GM23338 (cell line): ENCODE measurements at regions not wholly inside any gene's neighbourhood (a gene's known extent, or its start where the extent isn't known, plus 50 kb on each side); places are given as distances from the start of the nearest gene placed in this dataset.

Experiments used
- ATAC-seq: fragments of 200-7000 bp; cut with Tn5 transposase; 3 replicates; pipeline ENCODE4 v1.9.1; 2020
- DNase-seq: peaks from one replicate; pipeline ENCODE4 v3.0.0-alpha.2; 2015; ENCODE audit warnings: low spot score
- H2AFZ ChIP-seq: fragments of 200-600 bp; sonication (generic); 2 replicates; pipeline ENCODE4 v1.8.0; 2016; ENCODE audit warnings: antibody characterized with exemption, mild to moderate bottlenecking, moderate library complexity
- H3F3A ChIP-seq: fragments of 200-600 bp; sonication (generic); replicated peaks from 2 replicates; pipeline ENCODE4 v1.8.0; 2017; ENCODE audit warnings: antibody characterized with exemption, mixed run types, low read depth
- H3K27ac ChIP-seq: fragments of 200-600 bp; sonication (generic); 2 replicates; pipeline ENCODE4 v1.6.1; 2016; ENCODE audit warnings: low read depth
- H3K27me3 ChIP-seq: fragments of 200-600 bp; sonication (generic); 2 replicates; pipeline ENCODE4 v1.8.0; 2016; ENCODE audit warnings: mild to moderate bottlenecking, mixed run types, moderate library complexity; ENCODE audit not compliant: insufficient read depth
- H3K36me3 ChIP-seq: fragments of 200-600 bp; sonication (generic); 2 replicates; pipeline ENCODE4 v1.8.0; 2016; ENCODE audit warnings: mild to moderate bottlenecking; ENCODE audit not compliant: insufficient read depth
- H3K4me1 ChIP-seq: fragments of 200-600 bp; sonication (generic); 2 replicates; pipeline ENCODE4 v1.8.0; 2016; ENCODE audit warnings: mild to moderate bottlenecking, moderate library complexity; ENCODE audit not compliant: insufficient read depth
- H3K4me2 ChIP-seq: fragments of 200-600 bp; sonication (generic); 2 replicates; pipeline ENCODE4 v1.7.1; 2017; ENCODE audit warnings: mixed run types
- H3K4me3 ChIP-seq: fragments of 200-600 bp; sonication (generic); 2 replicates; pipeline ENCODE4 v1.6.1; 2016; ENCODE audit warnings: mixed run types
- H3K79me2 ChIP-seq: fragments of 200-600 bp; sonication (generic); replicated peaks from 2 replicates; pipeline ENCODE4 v1.8.0; 2017; ENCODE audit warnings: mild to moderate bottlenecking; ENCODE audit not compliant: insufficient read depth
- H3K9me2 ChIP-seq: fragments of 200-600 bp; sonication (generic); 2 replicates; pipeline ENCODE4 v1.8.0; 2017; ENCODE audit not compliant: insufficient read depth
- H4K20me1 ChIP-seq: fragments of 200-600 bp; sonication (generic); replicated peaks from 2 replicates; pipeline ENCODE4 v1.8.0; 2017; ENCODE audit warnings: mild to moderate bottlenecking; ENCODE audit not compliant: insufficient read depth
- H3K27ac Mint-ChIP-seq: 2 replicates; pipeline ENCODE4 v1.8.0; 2020; ENCODE audit warnings: inconsistent platforms, mild to moderate bottlenecking, moderate library complexity, mixed read lengths
- H3K27me3 Mint-ChIP-seq: 3 replicates; pipeline ENCODE4 v1.8.0; 2022; ENCODE audit warnings: low read depth, mild to moderate bottlenecking, moderate library complexity, mixed read lengths, inconsistent platforms; ENCODE audit not compliant: insufficient read depth, poor library complexity
- H3K36me3 Mint-ChIP-seq: 3 replicates; pipeline ENCODE4 v1.8.0; 2021; ENCODE audit warnings: low read depth, mild to moderate bottlenecking, inconsistent platforms, moderate library complexity, mixed read lengths
- H3K4me1 Mint-ChIP-seq: 3 replicates; pipeline ENCODE4 v1.8.0; 2020; ENCODE audit warnings: mild to moderate bottlenecking, inconsistent platforms, mixed read lengths
- H3K4me3 Mint-ChIP-seq: 3 replicates; pipeline ENCODE4 v1.8.0; 2021; ENCODE audit warnings: moderate library complexity, mild to moderate bottlenecking, inconsistent platforms, mixed read lengths
- H3K9me3 Mint-ChIP-seq: 3 replicates; pipeline ENCODE4 v1.8.0; 2020; ENCODE audit warnings: moderate library complexity, mild to moderate bottlenecking, inconsistent platforms, mixed read lengths
- CREB1 ChIP-seq: fragments of 250-450 bp; sonication (Bioruptor Pico); IDR thresholded peaks from 2 replicates; pipeline ENCODE4 v1.5.0; 2020; ENCODE audit warnings: low read depth, mild to moderate bottlenecking, moderate library complexity
- EZH2 ChIP-seq: fragments of 200-600 bp; sonication (generic); IDR thresholded peaks from one replicate; pipeline ENCODE4 v1.8.0; 2017; ENCODE audit warnings: antibody characterized with exemption, mild to moderate bottlenecking, low read depth; ENCODE audit not compliant: unreplicated experiment
- NANOG ChIP-seq: IDR thresholded peaks from 2 replicates; pipeline ENCODE4 v1.6.1; 2016; ENCODE audit warnings: antibody characterized with exemption, borderline replicate concordance
- STAT1 ChIP-seq: IDR thresholded peaks from one replicate; pipeline ENCODE4 v1.6.1; 2016; ENCODE audit warnings: antibody characterized with exemption; ENCODE audit not compliant: unreplicated experiment
- TF ChIP-seq, protein P1 (sequence below), 2 experiments: fragments of 200-600 bp in 1 of 2; sonication (generic) in 1 of 2; conservative IDR thresholded peaks; 2 replicates each; pipeline versions ENCODE4 v1.5.1 to v1.6.1; 2016 to 2017; ENCODE audit warnings: antibody characterized with exemption in 2 of 2, low read depth in 2 of 2, mild to moderate bottlenecking in 2 of 2, moderate library complexity in 1 of 2
- TF ChIP-seq, protein P2 (sequence below): IDR thresholded peaks from one replicate; pipeline ENCODE4 v1.6.1; 2018; ENCODE audit warnings: antibody characterized with exemption; ENCODE audit not compliant: unreplicated experiment
- TF ChIP-seq, protein P3 (sequence below): fragments of 250-450 bp; sonication (Bioruptor Pico); IDR thresholded peaks from 2 replicates; pipeline ENCODE4 v1.5.0; 2020; ENCODE audit warnings: mild to moderate bottlenecking, moderate library complexity

DNA sequence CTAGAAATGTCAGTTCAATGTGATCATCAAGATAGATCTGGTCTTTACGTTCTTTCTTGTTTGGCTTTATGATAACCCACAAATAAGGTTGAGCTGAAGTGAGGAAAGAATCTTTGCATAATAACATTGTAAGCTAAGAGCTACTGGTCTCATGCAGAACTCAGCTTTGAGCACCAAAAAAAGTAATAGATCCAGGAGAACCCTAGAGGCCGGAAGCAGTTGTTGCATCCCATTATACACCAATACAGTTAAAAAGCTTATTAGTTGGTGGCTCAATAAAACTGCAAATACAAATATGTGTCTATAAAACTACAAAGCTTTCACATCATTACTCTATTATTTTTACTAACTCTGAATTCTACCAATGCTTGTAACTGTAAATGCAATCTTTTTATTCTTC, 85.5 kb upstream of the NUDT12 start:
- Histone ChIP-seq H3K36me3 (no peaks in the 10 kb centered on the region), H3K9me2 (no peaks in the 10 kb centered on the region), H3F3A (no peaks in the 10 kb centered on the region), H3K4me3 (no peak overlapping the region), H3K27me3 (no peaks in the 10 kb centered on the region), H4K20me1 (no peaks in the 10 kb centered on the region), H2AFZ (no peak overlapping the region), H3K4me2 (peak overlapping the region; percentile 11; the same call in 1 of the 2 replicates), H3K27ac (peak overlapping the region; percentile 74), H3K79me2 (no peaks in the 10 kb centered on the region), H3K4me1 (peaks cover 41% of the 10 kb centered on the region)
- no peaks in the 10 kb centered on the region for H3K27me3 Mint-ChIP-seq
- peak overlapping the region; percentile 28; the same call in 1 of the 2 replicates for H3K27ac Mint-ChIP-seq
- no peaks in the 10 kb centered on the region for H3K9me3 Mint-ChIP-seq
- no peak for DNase-seq
- no peaks in the 10 kb centered on the region for H3K36me3 Mint-ChIP-seq
- H3K4me1 Mint-ChIP-seq = peaks cover 37% of the 10 kb centered on the region
- peak; percentile 36 for ATAC-seq
- TF ChIP-seq STAT1 = no peak
- no peak for TF ChIP-seq NANOG
- TF ChIP-seq, protein P1, sequence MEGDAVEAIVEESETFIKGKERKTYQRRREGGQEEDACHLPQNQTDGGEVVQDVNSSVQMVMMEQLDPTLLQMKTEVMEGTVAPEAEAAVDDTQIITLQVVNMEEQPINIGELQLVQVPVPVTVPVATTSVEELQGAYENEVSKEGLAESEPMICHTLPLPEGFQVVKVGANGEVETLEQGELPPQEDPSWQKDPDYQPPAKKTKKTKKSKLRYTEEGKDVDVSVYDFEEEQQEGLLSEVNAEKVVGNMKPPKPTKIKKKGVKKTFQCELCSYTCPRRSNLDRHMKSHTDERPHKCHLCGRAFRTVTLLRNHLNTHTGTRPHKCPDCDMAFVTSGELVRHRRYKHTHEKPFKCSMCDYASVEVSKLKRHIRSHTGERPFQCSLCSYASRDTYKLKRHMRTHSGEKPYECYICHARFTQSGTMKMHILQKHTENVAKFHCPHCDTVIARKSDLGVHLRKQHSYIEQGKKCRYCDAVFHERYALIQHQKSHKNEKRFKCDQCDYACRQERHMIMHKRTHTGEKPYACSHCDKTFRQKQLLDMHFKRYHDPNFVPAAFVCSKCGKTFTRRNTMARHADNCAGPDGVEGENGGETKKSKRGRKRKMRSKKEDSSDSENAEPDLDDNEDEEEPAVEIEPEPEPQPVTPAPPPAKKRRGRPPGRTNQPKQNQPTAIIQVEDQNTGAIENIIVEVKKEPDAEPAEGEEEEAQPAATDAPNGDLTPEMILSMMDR (conservative IDR thresholded peaks at IDR 0.05; ENCODE audit: low read depth in 2 of 2) = peak; percentile 29 to 54
- no peak overlapping the region for H3K4me3 Mint-ChIP-seq

DNA sequence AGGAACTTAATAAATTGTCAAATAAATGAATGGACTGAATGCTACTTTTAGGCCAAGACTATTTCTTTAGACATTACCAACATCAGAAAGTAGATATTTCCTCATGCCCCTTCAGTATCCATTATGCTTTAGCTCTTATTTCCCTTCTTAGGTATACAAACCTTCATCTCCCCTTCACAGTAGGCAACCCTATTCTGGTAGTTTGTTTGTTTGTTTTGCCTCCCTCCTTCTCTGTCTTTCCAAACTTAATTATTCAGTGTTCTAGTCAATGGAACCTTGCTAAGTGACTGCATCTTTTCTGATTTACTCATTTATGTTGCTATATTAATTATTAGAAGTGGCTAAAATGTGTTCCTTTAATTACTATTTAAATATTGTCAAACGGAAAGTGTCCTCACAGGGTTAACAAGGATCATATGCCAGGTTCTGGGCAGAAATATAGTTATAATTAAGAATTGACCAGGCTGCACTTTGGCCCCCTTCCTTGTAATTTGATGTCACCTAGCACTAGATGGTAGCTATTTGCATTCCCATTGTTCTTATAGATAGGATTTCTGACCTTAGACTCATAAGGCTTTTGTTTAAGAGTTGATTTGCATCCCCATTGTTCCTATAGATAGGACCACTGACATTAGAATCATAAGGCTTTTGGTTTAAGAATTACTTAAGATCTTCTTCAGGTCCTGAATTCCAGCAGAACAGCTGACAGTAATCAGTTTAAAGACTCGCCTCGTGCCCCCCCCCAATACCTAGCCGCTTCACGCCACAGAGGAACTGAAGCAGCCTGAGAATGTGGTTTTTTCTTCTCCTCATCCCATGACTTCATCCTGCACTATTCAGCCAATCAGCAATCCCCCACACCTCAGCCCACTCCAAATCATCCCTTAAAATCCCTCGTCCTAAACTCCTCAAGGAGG, 84.4 kb upstream of the NUDT12 start:
- no peaks in the 10 kb centered on the region for H3K79me2 ChIP-seq
- Mint-ChIP-seq H3K27ac (peak overlapping the region; percentile 36), H3K4me3 (peak overlapping the region; percentile 2; the same call in 2 of the 3 replicates), H3K36me3 (no peaks in the 10 kb centered on the region), H3K4me1 (peaks cover 37% of the 10 kb centered on the region), H3K9me3 (no peaks in the 10 kb centered on the region), H3K27me3 (no peaks in the 10 kb centered on the region)
- peak overlapping the region; percentile 74 for H3K27ac ChIP-seq
- H3K36me3 ChIP-seq = no peaks in the 10 kb centered on the region
- no peaks in the 10 kb centered on the region for H4K20me1 ChIP-seq
- H2AFZ ChIP-seq = no peak overlapping the region
- H3K9me2 ChIP-seq = no peaks in the 10 kb centered on the region
- no peaks in the 10 kb centered on the region for H3K27me3 ChIP-seq
- ATAC-seq (peak; percentile 89), DNase-seq (peak; percentile 74)
- no peaks in the 10 kb centered on the region for H3F3A ChIP-seq
- no peak for TF ChIP-seq EZH2
- peak; percentile 61; the same call in 1 of the 2 replicates for TF ChIP-seq NANOG
- TF ChIP-seq, protein P2, sequence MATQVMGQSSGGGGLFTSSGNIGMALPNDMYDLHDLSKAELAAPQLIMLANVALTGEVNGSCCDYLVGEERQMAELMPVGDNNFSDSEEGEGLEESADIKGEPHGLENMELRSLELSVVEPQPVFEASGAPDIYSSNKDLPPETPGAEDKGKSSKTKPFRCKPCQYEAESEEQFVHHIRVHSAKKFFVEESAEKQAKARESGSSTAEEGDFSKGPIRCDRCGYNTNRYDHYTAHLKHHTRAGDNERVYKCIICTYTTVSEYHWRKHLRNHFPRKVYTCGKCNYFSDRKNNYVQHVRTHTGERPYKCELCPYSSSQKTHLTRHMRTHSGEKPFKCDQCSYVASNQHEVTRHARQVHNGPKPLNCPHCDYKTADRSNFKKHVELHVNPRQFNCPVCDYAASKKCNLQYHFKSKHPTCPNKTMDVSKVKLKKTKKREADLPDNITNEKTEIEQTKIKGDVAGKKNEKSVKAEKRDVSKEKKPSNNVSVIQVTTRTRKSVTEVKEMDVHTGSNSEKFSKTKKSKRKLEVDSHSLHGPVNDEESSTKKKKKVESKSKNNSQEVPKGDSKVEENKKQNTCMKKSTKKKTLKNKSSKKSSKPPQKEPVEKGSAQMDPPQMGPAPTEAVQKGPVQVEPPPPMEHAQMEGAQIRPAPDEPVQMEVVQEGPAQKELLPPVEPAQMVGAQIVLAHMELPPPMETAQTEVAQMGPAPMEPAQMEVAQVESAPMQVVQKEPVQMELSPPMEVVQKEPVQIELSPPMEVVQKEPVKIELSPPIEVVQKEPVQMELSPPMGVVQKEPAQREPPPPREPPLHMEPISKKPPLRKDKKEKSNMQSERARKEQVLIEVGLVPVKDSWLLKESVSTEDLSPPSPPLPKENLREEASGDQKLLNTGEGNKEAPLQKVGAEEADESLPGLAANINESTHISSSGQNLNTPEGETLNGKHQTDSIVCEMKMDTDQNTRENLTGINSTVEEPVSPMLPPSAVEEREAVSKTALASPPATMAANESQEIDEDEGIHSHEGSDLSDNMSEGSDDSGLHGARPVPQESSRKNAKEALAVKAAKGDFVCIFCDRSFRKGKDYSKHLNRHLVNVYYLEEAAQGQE = no peak
- no peak for TF ChIP-seq CREB1 (CRISPR knock-in tag)
- TF ChIP-seq, protein P3, sequence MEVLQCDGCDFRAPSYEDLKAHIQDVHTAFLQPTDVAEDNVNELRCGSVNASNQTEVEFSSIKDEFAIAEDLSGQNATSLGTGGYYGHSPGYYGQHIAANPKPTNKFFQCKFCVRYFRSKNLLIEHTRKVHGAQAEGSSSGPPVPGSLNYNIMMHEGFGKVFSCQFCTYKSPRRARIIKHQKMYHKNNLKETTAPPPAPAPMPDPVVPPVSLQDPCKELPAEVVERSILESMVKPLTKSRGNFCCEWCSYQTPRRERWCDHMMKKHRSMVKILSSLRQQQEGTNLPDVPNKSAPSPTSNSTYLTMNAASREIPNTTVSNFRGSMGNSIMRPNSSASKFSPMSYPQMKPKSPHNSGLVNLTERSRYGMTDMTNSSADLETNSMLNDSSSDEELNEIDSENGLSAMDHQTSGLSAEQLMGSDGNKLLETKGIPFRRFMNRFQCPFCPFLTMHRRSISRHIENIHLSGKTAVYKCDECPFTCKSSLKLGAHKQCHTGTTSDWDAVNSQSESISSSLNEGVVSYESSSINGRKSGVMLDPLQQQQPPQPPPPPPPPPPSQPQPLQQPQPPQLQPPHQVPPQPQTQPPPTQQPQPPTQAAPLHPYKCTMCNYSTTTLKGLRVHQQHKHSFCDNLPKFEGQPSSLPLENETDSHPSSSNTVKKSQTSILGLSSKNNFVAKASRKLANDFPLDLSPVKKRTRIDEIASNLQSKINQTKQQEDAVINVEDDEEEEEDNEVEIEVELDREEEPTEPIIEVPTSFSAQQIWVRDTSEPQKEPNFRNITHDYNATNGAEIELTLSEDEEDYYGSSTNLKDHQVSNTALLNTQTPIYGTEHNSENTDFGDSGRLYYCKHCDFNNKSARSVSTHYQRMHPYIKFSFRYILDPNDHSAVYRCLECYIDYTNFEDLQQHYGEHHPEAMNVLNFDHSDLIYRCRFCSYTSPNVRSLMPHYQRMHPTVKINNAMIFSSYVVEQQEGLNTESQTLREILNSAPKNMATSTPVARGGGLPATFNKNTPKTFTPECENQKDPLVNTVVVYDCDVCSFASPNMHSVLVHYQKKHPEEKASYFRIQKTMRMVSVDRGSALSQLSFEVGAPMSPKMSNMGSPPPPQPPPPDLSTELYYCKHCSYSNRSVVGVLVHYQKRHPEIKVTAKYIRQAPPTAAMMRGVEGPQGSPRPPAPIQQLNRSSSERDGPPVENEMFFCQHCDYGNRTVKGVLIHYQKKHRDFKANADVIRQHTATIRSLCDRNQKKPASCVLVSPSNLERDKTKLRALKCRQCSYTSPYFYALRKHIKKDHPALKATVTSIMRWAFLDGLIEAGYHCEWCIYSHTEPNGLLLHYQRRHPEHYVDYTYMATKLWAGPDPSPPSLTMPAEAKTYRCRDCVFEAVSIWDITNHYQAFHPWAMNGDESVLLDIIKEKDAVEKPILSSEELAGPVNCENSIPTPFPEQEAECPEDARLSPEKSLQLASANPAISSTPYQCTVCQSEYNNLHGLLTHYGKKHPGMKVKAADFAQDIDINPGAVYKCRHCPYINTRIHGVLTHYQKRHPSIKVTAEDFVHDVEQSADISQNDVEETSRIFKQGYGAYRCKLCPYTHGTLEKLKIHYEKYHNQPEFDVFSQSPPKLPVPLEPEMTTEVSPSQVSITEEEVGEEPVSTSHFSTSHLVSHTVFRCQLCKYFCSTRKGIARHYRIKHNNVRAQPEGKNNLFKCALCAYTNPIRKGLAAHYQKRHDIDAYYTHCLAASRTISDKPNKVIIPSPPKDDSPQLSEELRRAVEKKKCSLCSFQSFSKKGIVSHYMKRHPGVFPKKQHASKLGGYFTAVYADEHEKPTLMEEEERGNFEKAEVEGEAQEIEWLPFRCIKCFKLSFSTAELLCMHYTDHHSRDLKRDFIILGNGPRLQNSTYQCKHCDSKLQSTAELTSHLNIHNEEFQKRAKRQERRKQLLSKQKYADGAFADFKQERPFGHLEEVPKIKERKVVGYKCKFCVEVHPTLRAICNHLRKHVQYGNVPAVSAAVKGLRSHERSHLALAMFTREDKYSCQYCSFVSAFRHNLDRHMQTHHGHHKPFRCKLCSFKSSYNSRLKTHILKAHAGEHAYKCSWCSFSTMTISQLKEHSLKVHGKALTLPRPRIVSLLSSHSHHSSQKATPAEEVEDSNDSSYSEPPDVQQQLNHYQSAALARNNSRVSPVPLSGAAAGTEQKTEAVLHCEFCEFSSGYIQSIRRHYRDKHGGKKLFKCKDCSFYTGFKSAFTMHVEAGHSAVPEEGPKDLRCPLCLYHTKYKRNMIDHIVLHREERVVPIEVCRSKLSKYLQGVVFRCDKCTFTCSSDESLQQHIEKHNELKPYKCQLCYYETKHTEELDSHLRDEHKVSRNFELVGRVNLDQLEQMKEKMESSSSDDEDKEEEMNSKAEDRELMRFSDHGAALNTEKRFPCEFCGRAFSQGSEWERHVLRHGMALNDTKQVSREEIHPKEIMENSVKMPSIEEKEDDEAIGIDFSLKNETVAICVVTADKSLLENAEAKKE (CRISPR knock-in tag) = peak; percentile 70; the same call in 1 of the 2 replicates
- no peak overlapping the region for H3K4me3 ChIP-seq
- peak overlapping the region; percentile 11; the same call in 1 of the 2 replicates for H3K4me2 ChIP-seq
- H3K4me1 ChIP-seq = peaks cover 41% of the 10 kb centered on the region
